HepG2 (cell line): ENCODE measurements at regions not wholly inside any gene's neighbourhood (a gene's known extent, or its start where the extent isn't known, plus 50 kb on each side); places are given as distances from the start of the nearest gene placed in this dataset.

Experiments used
- ATAC-seq: fragments of 200-7000 bp; cut with Tn5 transposase; 3 replicates; pipeline ENCODE4 v1.9.1; 2020; ENCODE audit warnings: mild to moderate bottlenecking, moderate library complexity
- BruUV-seq: library from RNA; stranded (reverse); fragments of 400-500 nt; replicated peaks from 2 replicates; lab custom pipeline; 2021; lab: Mats Ljungman, UMichigan
- CTCF ChIA-PET: fragments of 300-600 bp; formaldehyde crosslinking; extraction: SDS; loops from one replicate; lab custom pipeline; 2021; ENCODE audit warnings: low total read pairs, inconsistent platforms, low intra/inter-chr PET ratio; lab: Yijun Ruan, JAX
- POLR2A ChIA-PET: fragments of 350-600 bp; sonication (Branson Sonifier 250); formaldehyde crosslinking; loops from one replicate; lab custom pipeline; 2020; ENCODE audit warnings: antibody characterized with exemption, inconsistent platforms; lab: Yijun Ruan, JAX
- DNase-seq: peaks from one replicate; pipeline ENCODE4 v3.0.0-alpha.2; 2015; ENCODE audit warnings: low spot score
- FAIRE-seq: peaks from 3 replicates; lab custom pipeline; 2011; peaks lifted over from hg19 to GRCh38; lab: Jason Lieb, UNC
- H2AFZ ChIP-seq: one replicate; pipeline ENCODE4 v1.6.1; 2011; ENCODE audit warnings: low read length, inconsistent platforms
- H3K27ac ChIP-seq: fragments of 300-600 bp; 3 replicates; pipeline ENCODE4 v1.8.0; 2011; ENCODE audit warnings: mixed run types, mild to moderate bottlenecking, mixed read lengths, low read length, inconsistent platforms; ENCODE audit not compliant: insufficient read depth; ENCODE audit errors: extremely low read length
- H3K27me3 ChIP-seq, 2 experiments: fragments of 200-600 bp in 1 of 2; 2 replicates in 1 of 2; 3 replicates in 1 of 2; pipeline versions ENCODE4 v1.6.0 to v1.8.0; 2011; ENCODE audit warnings: low read length in 2 of 2, mild to moderate bottlenecking in 2 of 2, moderate library complexity in 2 of 2, inconsistent platforms in 1 of 2; ENCODE audit not compliant: insufficient read depth in 2 of 2, control insufficient read depth in 1 of 2
- H3K36me3 ChIP-seq, 2 experiments: fragments of 200-600 bp in 1 of 2; replicated peaks in 1 of 2; 2 replicates in 1 of 2; 3 replicates in 1 of 2; pipeline versions ENCODE4 v1.5.1 to v1.8.0; 2011; ENCODE audit warnings: low read length in 2 of 2, inconsistent platforms in 1 of 2; ENCODE audit not compliant: insufficient read depth in 2 of 2, control insufficient read depth in 1 of 2
- H3K4me1 ChIP-seq: 2 replicates; pipeline ENCODE4 v1.5.1; 2012; ENCODE audit warnings: low read length, inconsistent platforms; ENCODE audit not compliant: insufficient read depth
- H3K4me2 ChIP-seq: 2 replicates; pipeline ENCODE4 v1.6.0; 2011; ENCODE audit warnings: low read depth, low read length, inconsistent platforms
- H3K4me3 ChIP-seq, 3 experiments: fragments of 200-600 bp in 1 of 3; sonication (generic), shearing (Covaris generic) in 1 of 3; replicated peaks in 1 of 3; 2 replicates each; pipeline ENCODE4 v1.5.1; 2011 to 2016; ENCODE audit warnings: low read length in 3 of 3, inconsistent platforms in 2 of 3, low read depth in 2 of 3, mild to moderate bottlenecking in 2 of 3, control low read depth in 1 of 3, mixed read lengths in 1 of 3; ENCODE audit not compliant: insufficient read depth in 1 of 3
- H3K79me2 ChIP-seq: one replicate; pipeline ENCODE4 v1.6.1; 2011; ENCODE audit warnings: low read length, inconsistent platforms; ENCODE audit not compliant: insufficient read depth
- H3K9ac ChIP-seq: 2 replicates; pipeline ENCODE4 v1.6.0; 2011; ENCODE audit warnings: mild to moderate bottlenecking, low read depth, low read length, inconsistent platforms; ENCODE audit not compliant: insufficient read depth
- H3K9me3 ChIP-seq: 2 replicates; pipeline ENCODE4 v1.5.1; 2012; ENCODE audit warnings: mild to moderate bottlenecking, low read length
- H4K20me1 ChIP-seq: 2 replicates; pipeline ENCODE4 v1.6.0; 2011; ENCODE audit warnings: inconsistent platforms, mild to moderate bottlenecking, low read length, moderate library complexity; ENCODE audit not compliant: insufficient read depth
- KDM6A ChIP-seq: IDR thresholded peaks from 2 replicates; pipeline ENCODE4 v1.6.1; 2016; ENCODE audit warnings: low read depth
- KLF15 ChIP-seq: sonication (generic); formaldehyde crosslinking; IDR thresholded peaks from 2 replicates; pipeline ENCODE4 v1.8.1; 2023; ENCODE audit warnings: borderline replicate concordance, mild to moderate bottlenecking, inconsistent platforms, missing genetic modification reagents, mixed read lengths
- MBNL3 ChIP-seq: fragments of 250-450 bp; sonication (Bioruptor Pico); conservative IDR thresholded peaks from 2 replicates; pipeline ENCODE4 v1.8.0; 2022; ENCODE audit warnings: mild to moderate bottlenecking, inconsistent platforms
- RNF2 ChIP-seq: fragments of 450-650 bp; conservative IDR thresholded peaks from 2 replicates; pipeline ENCODE4 v1.6.1; 2016; ENCODE audit warnings: low read depth
- ZSCAN30 ChIP-seq: sonication (generic); formaldehyde crosslinking; IDR thresholded peaks from 2 replicates; pipeline ENCODE4 v1.5.0; 2020; ENCODE audit warnings: mild to moderate bottlenecking, missing genetic modification reagents
- WGBS: methylation state at CpG from one replicate; pipeline ENCODE4 v1.1.6; 2017; ENCODE audit warnings: low lambda C conversion rate; 5-methylcytosine and 5-hydroxymethylcytosine counted together
- in situ Hi-C: cut with HindIII; loops from 2 replicates; pipeline ENCODE4 v1.10.0; 2017; ENCODE audit warnings: low pct_unique_long_range_greater_than_20kb; ENCODE audit not compliant: extremely low pct_ligation_motif_present
- intact Hi-C: fragments of 100-400 bp; cut with micrococcal nuclease; formaldehyde crosslinking; loops from one replicate; pipeline ENCODE4 v1.10.0; 2022; ENCODE audit not compliant: unreplicated experiment
- TF ChIP-seq, protein P1 (sequence below): sonication (generic); formaldehyde crosslinking; IDR thresholded peaks from 2 replicates; pipeline ENCODE4 v1.4.0; 2020; ENCODE audit warnings: mild to moderate bottlenecking, missing genetic modification reagents

GRCh38 chr13:56283262-56283828 is 857.4 kb upstream of the PRR20A start:
- Histone ChIP-seq H3K4me2 (no peak overlapping the region), H3K9me3 (peaks cover 76% of the 10 kb centered on the region), H3K36me3 (no peaks in the 10 kb centered on the region), H4K20me1 (no peaks in the 10 kb centered on the region), H3K79me2 (no peaks in the 10 kb centered on the region), H3K4me1 (no peaks in the 10 kb centered on the region), H3K9ac (no peak overlapping the region), H3K27me3 (no peaks in the 10 kb centered on the region), H3K4me3 (no peak overlapping the region), H2AFZ (no peak overlapping the region), H3K27ac (no peak overlapping the region)
- in situ Hi-C loops = loop anchor here (25.0 kb wide), 1 partner anchor 96 kb away; no protein-coding TSS in a partner anchor
- no peak for ATAC-seq
- CTCF ChIA-PET = no interaction called here
- no peak for TF ChIP-seq ZSCAN30
- no peak for TF ChIP-seq RNF2
- TF ChIP-seq KLF15 (CRISPR knock-in tag) = no peak
- no peak for TF ChIP-seq MBNL3 (CRISPR knock-in tag)
- TF ChIP-seq KDM6A (CRISPR knock-in tag) = no peak
- TF ChIP-seq, protein P1, sequence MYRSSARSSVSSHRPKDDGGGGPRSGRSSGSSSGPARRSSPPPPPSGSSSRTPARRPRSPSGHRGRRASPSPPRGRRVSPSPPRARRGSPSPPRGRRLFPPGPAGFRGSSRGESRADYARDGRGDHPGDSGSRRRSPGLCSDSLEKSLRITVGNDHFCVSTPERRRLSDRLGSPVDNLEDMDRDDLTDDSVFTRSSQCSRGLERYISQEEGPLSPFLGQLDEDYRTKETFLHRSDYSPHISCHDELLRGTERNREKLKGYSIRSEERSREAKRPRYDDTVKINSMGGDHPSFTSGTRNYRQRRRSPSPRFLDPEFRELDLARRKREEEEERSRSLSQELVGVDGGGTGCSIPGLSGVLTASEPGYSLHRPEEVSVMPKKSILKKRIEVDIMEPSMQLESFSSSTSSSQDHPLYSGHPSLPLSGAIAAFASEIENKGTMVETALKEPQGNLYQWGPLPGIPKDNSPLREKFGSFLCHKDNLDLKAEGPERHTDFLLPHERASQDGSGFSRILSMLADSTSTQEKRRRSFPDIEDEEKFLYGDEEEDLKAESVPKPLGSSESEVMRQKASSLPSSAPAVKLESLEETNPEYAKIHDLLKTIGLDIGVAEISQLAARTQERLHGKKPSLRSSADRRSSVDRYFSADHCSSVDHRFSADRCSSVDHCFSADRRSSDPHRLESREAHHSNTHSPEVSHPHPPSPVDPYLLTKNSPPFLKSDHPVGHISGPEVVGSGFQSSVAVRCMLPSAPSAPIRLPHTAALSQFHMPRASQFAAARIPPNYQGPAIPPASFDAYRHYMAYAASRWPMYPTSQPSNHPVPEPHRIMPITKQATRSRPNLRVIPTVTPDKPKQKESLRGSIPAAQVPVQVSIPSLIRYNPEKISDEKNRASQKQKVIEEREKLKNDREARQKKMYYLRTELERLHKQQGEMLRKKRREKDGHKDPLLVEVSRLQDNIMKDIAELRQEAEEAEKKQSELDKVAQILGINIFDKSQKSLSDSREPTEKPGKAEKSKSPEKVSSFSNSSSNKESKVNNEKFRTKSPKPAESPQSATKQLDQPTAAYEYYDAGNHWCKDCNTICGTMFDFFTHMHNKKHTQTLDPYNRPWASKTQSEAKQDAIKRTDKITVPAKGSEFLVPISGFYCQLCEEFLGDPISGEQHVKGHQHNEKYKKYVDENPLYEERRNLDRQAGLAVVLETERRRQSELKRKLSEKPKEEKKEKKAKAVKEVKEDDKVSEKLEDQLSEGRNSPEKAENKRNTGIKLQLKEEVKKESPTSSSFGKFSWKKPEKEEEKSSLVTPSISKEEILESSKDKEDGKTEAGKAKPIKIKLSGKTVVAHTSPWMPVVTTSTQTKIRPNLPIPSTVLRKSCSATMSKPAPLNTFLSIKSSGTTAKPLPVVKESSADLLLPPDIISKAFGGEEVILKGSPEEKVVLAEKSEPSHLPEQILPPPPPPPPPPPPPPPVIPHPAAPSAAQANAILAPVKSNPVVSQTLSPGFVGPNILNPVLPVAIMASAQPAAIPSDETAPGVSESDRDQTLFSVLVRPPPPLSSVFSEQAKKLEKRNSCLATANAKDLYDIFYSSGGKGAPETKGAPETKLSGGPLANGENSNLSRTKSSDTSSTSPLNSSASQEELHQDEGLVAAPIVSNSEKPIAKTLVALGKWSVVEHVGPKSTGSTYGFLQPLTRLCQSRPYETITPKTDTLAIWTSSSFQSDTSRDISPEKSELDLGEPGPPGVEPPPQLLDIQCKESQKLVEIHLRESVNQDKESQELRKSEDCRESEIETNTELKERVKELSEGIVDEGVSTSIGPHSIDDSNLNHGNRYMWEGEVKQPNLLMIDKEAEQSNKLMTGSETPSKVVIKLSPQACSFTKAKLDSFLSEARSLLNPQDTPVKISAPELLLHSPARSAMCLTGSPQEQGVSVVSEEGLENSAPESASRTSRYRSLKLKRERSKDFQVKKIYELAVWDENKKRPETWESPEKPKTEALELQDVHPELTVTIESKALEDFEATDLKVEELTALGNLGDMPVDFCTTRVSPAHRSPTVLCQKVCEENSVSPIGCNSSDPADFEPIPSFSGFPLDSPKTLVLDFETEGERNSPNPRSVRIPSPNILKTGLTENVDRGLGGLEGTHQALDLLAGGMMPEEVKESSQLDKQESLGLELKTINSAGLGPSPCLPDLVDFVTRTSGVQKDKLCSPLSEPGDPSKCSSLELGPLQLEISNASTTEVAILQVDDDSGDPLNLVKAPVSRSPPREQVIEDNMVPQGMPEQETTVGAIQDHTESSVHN = no peak
- no peak for DNase-seq
- POLR2A ChIA-PET = no interaction called here
- no TSS peak for BruUV-seq
- intact Hi-C loops = no loop called here
- 1% methylated on average over 4 of the region's 4 CpGs for WGBS
- no peak for FAIRE-seq
